Stomach (tissue), 8 donors: ENCODE measurements at regions not wholly inside any gene's neighbourhood (a gene's known extent, or its start where the extent isn't known, plus 50 kb on each side); places are given as distances from the start of the nearest gene placed in this dataset.
A peak's percentile ranks its signal among the peaks of the same experiment; 100 is the strongest.

Source experiments
- DNase-seq, 2 donors: peaks; one replicate each; pipeline versions ENCODE4 v3.0.0 to v3.0.0-alpha.2; 2013 to 2019
- H3K27ac ChIP-seq, 5 donors: fragments of 200-600 bp in 4 of 5; sonication (generic) in 4 of 5; one replicate each; pipeline ENCODE4 v1.5.1; 2013 to 2019; ENCODE audit warnings: mild to moderate bottlenecking in 1 of 5, moderate library complexity in 1 of 5
- H3K27me3 ChIP-seq, 3 donors: fragments of 200-600 bp; sonication (generic); one replicate each; pipeline ENCODE4 v1.5.1; 2017 to 2019; ENCODE audit warnings: mixed run types in 1 of 3
- H3K36me3 ChIP-seq, 4 donors: fragments of 200-600 bp; sonication (generic); 1 replicate in 3 of 4; 2 replicates in 1 of 4; pipeline ENCODE4 v1.5.1; 2016 to 2019
- H3K4me1 ChIP-seq, 4 donors: fragments of 200-600 bp; sonication (generic); one replicate each; pipeline ENCODE4 v1.5.1; 2016 to 2019
- H3K4me3 ChIP-seq, 4 donors: fragments of 200-600 bp; sonication (generic) in 3 of 4; one replicate each; pipeline ENCODE4 v1.5.1; 2016 to 2019; ENCODE audit warnings: mild to moderate bottlenecking in 1 of 4
- H3K9me3 ChIP-seq, 4 donors: fragments of 200-600 bp; sonication (generic); one replicate each; pipeline ENCODE4 v1.5.1; 2016 to 2019
- CTCF ChIP-seq, 7 experiments: fragments of 450-650 bp in 4 of 7; fragments of 200-600 bp in 3 of 7; sonication (generic) in 3 of 7; IDR thresholded peaks; one replicate each; pipeline ENCODE4 v1.5.1; 2016 to 2019; ENCODE audit warnings: antibody characterized with exemption in 7 of 7, control low read depth in 2 of 7, mild to moderate bottlenecking in 1 of 7
- EP300 ChIP-seq: sonication (generic); formaldehyde crosslinking; IDR thresholded peaks from one replicate; pipeline ENCODE4 v1.6.1; 2017; ENCODE audit warnings: antibody characterized with exemption
- POLR2A ChIP-seq, 4 donors: fragments of 450-650 bp; IDR thresholded peaks; one replicate each; pipeline ENCODE4 v1.6.1; 2016; ENCODE audit warnings: antibody characterized with exemption in 4 of 4, control low read depth in 2 of 4, mild to moderate bottlenecking in 1 of 4, moderate library complexity in 1 of 4
- POLR2AphosphoS5 ChIP-seq, 3 donors: sonication (generic); formaldehyde crosslinking; IDR thresholded peaks; one replicate each; pipeline ENCODE4 v1.6.1; 2016; ENCODE audit warnings: antibody characterized with exemption in 3 of 3
- WGBS, 5 donors: extraction: QIAGEN DNeasy Blood & Tissue Kit in 3 of 5; methylation state at CpG; one replicate each; pipeline versions ENCODE4 v1.1.5 to v1.1.7; 2013 to 2018; 5-methylcytosine and 5-hydroxymethylcytosine counted together
- intact Hi-C: fragments of 100-400 bp; cut with DNase I; formaldehyde crosslinking; loops from one replicate; pipeline ENCODE4 v1.15.1; 2023; ENCODE audit warnings: low total_unique reads
- donor health status: healthy with polysubstance abuse.
- donor health status: Bipolar disorder and iron deficiency.
- donor health status: healthy.

- peak; percentile 31 to 36 for DNase-seq
- H3K4me3 ChIP-seq, result no peak overlapping the region
- H3K27me3 ChIP-seq, result peaks cover 0 to 5% (median 0%) of the 10 kb centered on the region in 3 donors
- no peak overlapping the region for H3K27ac ChIP-seq
- 47 to 58% (median 50%) methylated on average over 19 of the region's 19 CpGs for WGBS, 5 donors
- no peaks in the 10 kb centered on the region for H3K4me1 ChIP-seq
- intact Hi-C loops, result no loop called here
- peaks cover 0 to under 1% (median 0%) of the 10 kb centered on the region in 4 donors for H3K9me3 ChIP-seq
- TF ChIP-seq POLR2AphosphoS5 (IDR thresholded peaks at IDR 0.05) (no peak), CTCF (IDR thresholded peaks at IDR 0.05) (peak in 3 of 7 experiments; percentile 41 to 45 (median 43)), POLR2A (IDR thresholded peaks at IDR 0.05) (no peak)
- H3K36me3 ChIP-seq, result no peaks in the 10 kb centered on the region
Measured at GRCh38 chr16:6682142-6682811, 650.4 kb upstream of the RBFOX1 start.

- no peak overlapping the region for H3K4me3 ChIP-seq
- no peaks in the 10 kb centered on the region for H3K9me3 ChIP-seq
- DNase-seq, result no peak
- 36 to 56% (median 55%) methylated on average over 3 of the region's 3 CpGs for WGBS, 5 donors
- H3K27me3 ChIP-seq, result peaks cover 0 to 5% (median 0%) of the 10 kb centered on the region in 3 donors
- intact Hi-C loops, result no loop called here
- no peaks in the 10 kb centered on the region for H3K36me3 ChIP-seq
- H3K4me1 ChIP-seq, result no peaks in the 10 kb centered on the region
- no peak overlapping the region for H3K27ac ChIP-seq
- no peak for TF ChIP-seq EP300
- TF ChIP-seq CTCF (IDR thresholded peaks at IDR 0.05), result no peak
- no peak for TF ChIP-seq POLR2A (IDR thresholded peaks at IDR 0.05)
- TF ChIP-seq POLR2AphosphoS5 (IDR thresholded peaks at IDR 0.05), result no peak
Measured at GRCh38 chr16:6678586-6678985, 654.1 kb upstream of the RBFOX1 start.

GRCh38 chr16:6674071-6674470, 658.6 kb upstream of the RBFOX1 start:
- no peaks in the 10 kb centered on the region for H3K9me3 ChIP-seq
- TF ChIP-seq CTCF (IDR thresholded peaks at IDR 0.05), result no peak
- TF ChIP-seq EP300, result no peak
- no peak for TF ChIP-seq POLR2A (IDR thresholded peaks at IDR 0.05)
- no peak for TF ChIP-seq POLR2AphosphoS5 (IDR thresholded peaks at IDR 0.05)
- H3K27ac ChIP-seq, result no peak overlapping the region
- no peak overlapping the region for H3K4me3 ChIP-seq
- H3K36me3 ChIP-seq, result no peaks in the 10 kb centered on the region
- no peaks in the 10 kb centered on the region for H3K27me3 ChIP-seq
- 69 to 84% (median 75%) methylated on average over 4 of the region's 4 CpGs for WGBS, 5 donors
- intact Hi-C loops, result no loop called here
- no peak for DNase-seq
- H3K4me1 ChIP-seq, result no peaks in the 10 kb centered on the region

GRCh38 chr16:6672507-6672906, 660.1 kb upstream of the RBFOX1 start:
- Histone ChIP-seq H3K4me1 (no peaks in the 10 kb centered on the region), H3K36me3 (no peaks in the 10 kb centered on the region), H3K4me3 (no peak overlapping the region), H3K27ac (no peak overlapping the region), H3K27me3 (no peaks in the 10 kb centered on the region), H3K9me3 (no peaks in the 10 kb centered on the region)
- TF ChIP-seq CTCF (IDR thresholded peaks at IDR 0.05), result no peak
- no peak for TF ChIP-seq POLR2AphosphoS5 (IDR thresholded peaks at IDR 0.05)
- TF ChIP-seq EP300, result no peak
- no peak for TF ChIP-seq POLR2A (IDR thresholded peaks at IDR 0.05)
- intact Hi-C loops, result no loop called here
- WGBS, 5 donors, result 59 to 85% (median 78%) methylated on average over 2 of the region's 2 CpGs
- no peak for DNase-seq
